ENCODE measurements at regions not wholly inside any gene's neighbourhood (a gene's known extent, or its start where the extent isn't known, plus 50 kb on each side); places are given as distances from the start of the nearest gene placed in this dataset.

GRCh38 chr13:18952225-18953016 is 229.2 kb downstream of the TUBA3C start:
- H3K9me3 ChIP-seq (replicated peaks; ENCODE audit: control insufficient read depth, low read depth, low read length), result peaks cover 74% of the 10 kb centered on the region

GRCh38 chr13:18951412-18951811 is 230.2 kb downstream of the TUBA3C start:
- H3K9me3 ChIP-seq (replicated peaks; ENCODE audit: control insufficient read depth, low read depth, low read length), result peaks cover 78% of the 10 kb centered on the region
- H3K36me3 ChIP-seq (ENCODE audit: control insufficient read depth, insufficient read depth, low read length), result no peaks in the 10 kb centered on the region
- no peaks in the 10 kb centered on the region for H3K27me3 ChIP-seq (ENCODE audit: control insufficient read depth, insufficient read depth, low read length)
- H3K4me3 ChIP-seq (ENCODE audit: low read length), result no peak overlapping the region
- 92% methylated on average over 13 of the region's 13 CpGs for WGBS (ENCODE audit: insufficient coverage)
- no peaks in the 10 kb centered on the region for H3K4me1 ChIP-seq (ENCODE audit: control insufficient read depth, insufficient read depth, low read length)
- H3K27ac ChIP-seq (ENCODE audit: low read length), result no peak overlapping the region
- no peak for DNase-seq

More at GRCh38 chr13:18952225-18953016, 229.2 kb downstream of the TUBA3C start:
- Histone ChIP-seq H3K27me3 (ENCODE audit: control insufficient read depth, insufficient read depth, low read length) (no peaks in the 10 kb centered on the region), H3K36me3 (ENCODE audit: control insufficient read depth, insufficient read depth, low read length) (no peaks in the 10 kb centered on the region), H3K4me1 (ENCODE audit: control insufficient read depth, insufficient read depth, low read length) (no peaks in the 10 kb centered on the region), H3K4me3 (ENCODE audit: low read length) (no peak overlapping the region), H3K27ac (ENCODE audit: low read length) (no peak overlapping the region)
- WGBS (ENCODE audit: insufficient coverage), result 70% methylated on average over 11 of the region's 18 CpGs
- no peak for DNase-seq

- Histone ChIP-seq H3K27me3 (ENCODE audit: control insufficient read depth, insufficient read depth, low read length) (no peaks in the 10 kb centered on the region), H3K9me3 (replicated peaks; ENCODE audit: control insufficient read depth, low read depth, low read length) (peaks cover 82% of the 10 kb centered on the region), H3K36me3 (ENCODE audit: control insufficient read depth, insufficient read depth, low read length) (no peaks in the 10 kb centered on the region), H3K4me1 (ENCODE audit: control insufficient read depth, insufficient read depth, low read length) (no peaks in the 10 kb centered on the region), H3K4me3 (ENCODE audit: low read length) (no peak overlapping the region), H3K27ac (ENCODE audit: low read length) (no peak overlapping the region)
- DNase-seq, result no peak
- 90% methylated on average over 6 of the region's 7 CpGs for WGBS (ENCODE audit: insufficient coverage)
Observed at GRCh38 chr13:18949970-18950369, 231.7 kb downstream of the TUBA3C start.

- DNase-seq, result no peak
- Histone ChIP-seq H3K4me3 (ENCODE audit: low read length) (no peak overlapping the region), H3K27ac (ENCODE audit: low read length) (no peak overlapping the region), H3K9me3 (replicated peaks; ENCODE audit: control insufficient read depth, low read depth, low read length) (peaks cover 83% of the 10 kb centered on the region), H3K36me3 (ENCODE audit: control insufficient read depth, insufficient read depth, low read length) (no peaks in the 10 kb centered on the region), H3K27me3 (ENCODE audit: control insufficient read depth, insufficient read depth, low read length) (no peaks in the 10 kb centered on the region), H3K4me1 (ENCODE audit: control insufficient read depth, insufficient read depth, low read length) (no peaks in the 10 kb centered on the region)
- 54% methylated on average over 9 of the region's 9 CpGs for WGBS (ENCODE audit: insufficient coverage)
Observed at GRCh38 chr13:18949489-18949761, 232.2 kb downstream of the TUBA3C start.

GRCh38 chr13:18948664-18949488 is 232.7 kb downstream of the TUBA3C start:
- no peak overlapping the region for H3K27ac ChIP-seq (ENCODE audit: low read length)
- H3K9me3 ChIP-seq (replicated peaks; ENCODE audit: control insufficient read depth, low read depth, low read length), result peaks cover 82% of the 10 kb centered on the region
- no peaks in the 10 kb centered on the region for H3K4me1 ChIP-seq (ENCODE audit: control insufficient read depth, insufficient read depth, low read length)
- H3K27me3 ChIP-seq (ENCODE audit: control insufficient read depth, insufficient read depth, low read length), result no peaks in the 10 kb centered on the region
- 85% methylated on average over 18 of the region's 19 CpGs for WGBS (ENCODE audit: insufficient coverage)
- no peak overlapping the region for H3K4me3 ChIP-seq (ENCODE audit: low read length)
- H3K36me3 ChIP-seq (ENCODE audit: control insufficient read depth, insufficient read depth, low read length), result no peaks in the 10 kb centered on the region
- no peak for DNase-seq

- H3K36me3 ChIP-seq (ENCODE audit: control insufficient read depth, insufficient read depth, low read length), result no peaks in the 10 kb centered on the region
- no peak for DNase-seq
- no peaks in the 10 kb centered on the region for H3K27me3 ChIP-seq (ENCODE audit: control insufficient read depth, insufficient read depth, low read length)
- H3K27ac ChIP-seq (ENCODE audit: low read length), result no peak overlapping the region
- peaks cover 77% of the 10 kb centered on the region for H3K9me3 ChIP-seq (replicated peaks; ENCODE audit: control insufficient read depth, low read depth, low read length)
- 78% methylated on average over 4 of the region's 5 CpGs for WGBS (ENCODE audit: insufficient coverage)
- H3K4me1 ChIP-seq (ENCODE audit: control insufficient read depth, insufficient read depth, low read length), result no peaks in the 10 kb centered on the region
- H3K4me3 ChIP-seq (ENCODE audit: low read length), result no peak overlapping the region
Observed at GRCh38 chr13:18948012-18948663, 233.5 kb downstream of the TUBA3C start.

- Histone ChIP-seq H3K9me3 (replicated peaks; ENCODE audit: control insufficient read depth, low read depth, low read length) (peaks cover 74% of the 10 kb centered on the region), H3K4me1 (ENCODE audit: control insufficient read depth, insufficient read depth, low read length) (no peaks in the 10 kb centered on the region), H3K4me3 (ENCODE audit: low read length) (no peak overlapping the region), H3K27ac (ENCODE audit: low read length) (no peak overlapping the region), H3K27me3 (ENCODE audit: control insufficient read depth, insufficient read depth, low read length) (no peaks in the 10 kb centered on the region), H3K36me3 (ENCODE audit: control insufficient read depth, insufficient read depth, low read length) (no peaks in the 10 kb centered on the region)
- WGBS (ENCODE audit: insufficient coverage), result 81% methylated on average over 3 of the region's 3 CpGs
- no peak for DNase-seq
Observed at GRCh38 chr13:18947376-18947977, 234.1 kb downstream of the TUBA3C start.

- Histone ChIP-seq H3K27ac (ENCODE audit: low read length) (no peak overlapping the region), H3K4me1 (ENCODE audit: control insufficient read depth, insufficient read depth, low read length) (no peaks in the 10 kb centered on the region), H3K36me3 (ENCODE audit: control insufficient read depth, insufficient read depth, low read length) (no peaks in the 10 kb centered on the region), H3K27me3 (ENCODE audit: control insufficient read depth, insufficient read depth, low read length) (no peaks in the 10 kb centered on the region), H3K9me3 (replicated peaks; ENCODE audit: control insufficient read depth, low read depth, low read length) (peaks cover 69% of the 10 kb centered on the region), H3K4me3 (ENCODE audit: low read length) (no peak overlapping the region)
- WGBS (ENCODE audit: insufficient coverage), result 66% methylated on average over 6 of the region's 7 CpGs
- no peak for DNase-seq
Observed at GRCh38 chr13:18946738-18947137, 234.9 kb downstream of the TUBA3C start.

GRCh38 chr13:18944501-18945068 is 237.0 kb downstream of the TUBA3C start:
- H3K27ac ChIP-seq (ENCODE audit: low read length), result no peak overlapping the region
- 85% methylated on average over 27 of the region's 29 CpGs for WGBS (ENCODE audit: insufficient coverage)
- peaks cover 50% of the 10 kb centered on the region for H3K9me3 ChIP-seq (replicated peaks; ENCODE audit: control insufficient read depth, low read depth, low read length)
- H3K4me3 ChIP-seq (ENCODE audit: low read length), result no peak overlapping the region
- no peaks in the 10 kb centered on the region for H3K36me3 ChIP-seq (ENCODE audit: control insufficient read depth, insufficient read depth, low read length)
- no peak for DNase-seq
- no peaks in the 10 kb centered on the region for H3K27me3 ChIP-seq (ENCODE audit: control insufficient read depth, insufficient read depth, low read length)
- H3K4me1 ChIP-seq (ENCODE audit: control insufficient read depth, insufficient read depth, low read length), result no peaks in the 10 kb centered on the region
